ENCODE measurements at regions not wholly inside any gene's neighbourhood (a gene's known extent, or its start where the extent isn't known, plus 50 kb on each side); places are given as distances from the start of the nearest gene placed in this dataset.
"Not testable (repeated sequence)": the region's sequence is repeated elsewhere in the genome, so short reads cannot be mapped to it uniquely, and the experiment has no call there.

DNA sequence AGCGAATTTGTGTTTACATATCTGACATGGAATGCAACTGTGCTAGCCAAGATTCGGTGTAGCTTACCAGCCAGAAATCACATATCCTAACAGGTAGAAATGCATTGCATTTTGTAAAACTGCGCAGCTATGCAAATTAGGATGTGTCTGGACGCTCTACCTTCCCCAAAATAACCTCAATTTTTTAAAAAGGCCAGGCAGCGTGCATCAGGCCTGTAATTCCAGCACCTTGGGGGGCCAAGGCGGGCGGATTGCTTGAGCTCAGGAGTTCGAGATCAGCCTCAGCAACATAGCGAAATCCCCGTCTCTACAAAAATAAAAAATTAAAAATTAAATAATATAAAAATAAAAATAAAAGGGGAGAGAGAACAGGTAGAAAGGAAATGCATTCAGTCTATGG, 305.0 kb downstream of the TYW1 start:
- no peak for DNase-seq (ENCODE audit: low read depth)

DNA sequence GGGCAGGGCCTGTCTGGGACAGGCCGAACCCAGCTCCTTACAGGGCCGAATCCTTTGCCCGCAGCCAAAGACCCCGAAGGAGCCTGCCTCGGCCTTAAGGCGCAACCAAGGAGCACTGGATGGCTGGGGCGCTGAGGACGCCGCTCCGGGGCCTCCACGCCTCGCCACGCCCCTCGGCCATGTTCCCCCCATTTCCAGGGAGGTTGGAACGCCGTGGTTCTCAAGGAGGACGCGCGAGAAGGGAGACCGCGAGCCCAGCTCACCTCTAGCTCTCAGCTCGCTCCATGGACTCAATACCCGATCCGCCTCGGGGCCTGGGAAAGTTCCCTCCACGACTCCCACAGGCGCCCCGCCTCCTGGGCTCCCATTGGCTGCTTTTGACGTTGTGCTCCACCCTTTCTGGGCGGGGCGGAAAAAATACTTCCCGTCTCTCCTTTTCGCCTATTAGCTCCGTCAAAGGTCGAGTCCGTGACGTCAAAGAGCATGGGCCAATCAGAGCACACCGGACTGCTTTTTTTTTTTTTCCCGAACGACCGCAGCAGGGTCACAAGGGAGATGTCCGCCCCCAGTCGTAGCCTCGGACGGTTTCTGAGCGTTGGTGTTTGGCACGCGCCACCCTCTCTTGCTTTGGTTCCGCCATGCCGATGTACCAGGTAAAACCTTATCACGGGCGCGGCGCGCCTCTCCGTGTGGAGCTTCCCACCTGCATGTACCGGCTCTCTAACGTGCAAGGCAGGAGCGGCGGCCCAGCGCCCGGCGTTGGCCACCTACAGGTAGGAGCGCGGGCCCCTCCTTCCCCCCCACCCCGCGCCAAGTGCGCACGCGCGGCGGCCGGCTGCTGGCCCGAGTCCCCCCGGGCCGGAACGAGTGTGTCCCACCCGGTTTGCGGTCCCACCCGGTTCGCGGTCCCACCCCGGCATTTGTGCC, 305.7 kb downstream of the TYW1 start:
- peak; percentile 98 for DNase-seq (ENCODE audit: low read depth)

DNA sequence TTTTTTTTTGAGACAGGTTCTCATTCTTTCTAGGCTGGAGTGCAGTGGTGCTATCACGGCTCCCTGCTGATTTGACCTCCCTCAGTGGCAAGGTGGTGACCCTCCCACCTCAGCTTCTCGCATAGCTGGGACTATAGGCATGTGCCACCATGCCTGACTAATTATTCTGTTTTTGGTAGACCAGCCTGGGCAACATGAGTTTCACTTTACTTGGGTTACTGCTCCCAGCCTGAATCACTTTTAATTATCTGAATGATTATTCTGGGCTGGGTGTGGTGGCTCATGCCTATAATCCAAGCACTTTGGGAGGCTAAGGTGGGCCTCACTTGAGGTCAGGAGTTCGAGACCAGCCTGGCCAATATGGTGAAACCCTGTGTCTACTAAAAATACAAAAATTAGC, 308.2 kb downstream of the TYW1 start:
- DNase-seq (ENCODE audit: low read depth), result not testable (repeated sequence)

DNA sequence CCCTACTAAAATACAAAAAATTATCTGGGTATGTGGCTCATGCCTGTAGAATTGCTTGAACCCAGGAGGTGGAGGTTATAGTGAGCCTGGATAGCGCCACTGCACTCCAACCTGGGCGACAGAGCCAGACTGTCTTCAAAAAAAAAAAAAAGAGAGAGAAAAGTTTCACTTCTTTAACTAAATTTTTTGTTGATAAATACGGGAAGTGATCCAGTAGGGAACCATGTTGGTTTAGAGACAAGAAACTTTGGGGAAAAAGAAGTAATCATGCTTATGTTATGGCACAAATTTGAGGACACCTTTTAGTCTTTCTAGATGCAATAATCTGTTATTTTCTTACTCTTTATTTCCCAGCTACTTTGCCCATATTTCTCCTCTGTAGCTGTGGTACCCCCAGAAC, 309.7 kb downstream of the TYW1 start:
- no peak for DNase-seq (ENCODE audit: low read depth)

DNA sequence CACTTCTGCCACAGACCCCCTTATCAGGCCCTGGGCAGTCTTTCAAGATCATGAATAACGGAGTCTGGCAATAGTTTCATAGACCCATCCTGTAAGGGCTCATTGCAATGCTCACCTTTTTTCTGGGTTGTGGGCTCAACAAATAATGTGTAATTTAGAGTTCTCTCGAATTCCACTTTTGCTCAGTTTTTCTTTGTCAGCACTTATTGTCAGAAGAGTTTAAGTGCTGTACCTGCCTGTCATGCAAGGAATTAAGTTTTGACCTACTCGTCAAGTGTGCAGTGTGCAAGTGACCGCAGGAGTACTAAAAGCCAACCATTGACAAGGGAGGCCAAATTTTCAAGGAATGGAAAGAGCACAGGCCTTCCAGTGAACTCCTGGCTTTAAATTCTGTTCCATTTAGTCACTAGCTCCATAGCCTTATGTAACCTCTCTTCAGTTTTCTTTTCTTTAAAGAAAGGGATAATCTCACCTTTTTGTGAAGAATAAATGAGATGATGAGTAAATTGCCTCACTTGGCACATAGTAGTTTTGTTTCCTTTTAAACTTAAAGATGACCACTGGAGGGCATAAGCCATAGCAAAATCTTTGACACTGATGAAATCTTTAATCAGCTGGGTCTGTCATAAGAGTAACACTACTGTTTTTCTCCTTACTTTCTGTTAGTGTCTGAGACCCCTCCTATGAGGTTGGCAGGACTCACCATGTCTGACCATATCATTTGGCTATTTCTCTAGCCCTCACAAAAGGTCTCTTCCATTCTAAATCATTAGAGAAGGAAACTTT, 313.3 kb downstream of the TYW1 start:
- no peak for DNase-seq (ENCODE audit: low read depth)

DNA sequence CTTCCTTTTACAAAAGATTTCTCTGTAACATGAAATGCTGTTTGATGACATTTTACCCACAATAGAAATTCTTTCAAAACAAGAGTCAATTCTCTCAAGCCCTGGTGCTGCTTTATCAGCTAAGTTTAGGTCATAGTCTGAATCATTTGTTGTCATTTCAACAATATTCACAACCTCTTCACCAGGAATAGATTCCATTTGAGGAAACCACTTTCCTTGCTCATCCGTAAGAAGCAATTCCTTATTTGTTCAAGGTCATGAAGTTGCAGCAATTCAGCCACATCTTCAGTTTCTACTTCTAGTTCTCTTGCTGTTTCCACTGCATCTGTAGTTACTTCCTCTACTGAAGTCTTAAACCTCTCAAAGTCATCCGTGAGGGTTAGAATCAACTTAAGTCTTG, 315.3 kb downstream of the TYW1 start:
- peak; percentile 81 for DNase-seq (ENCODE audit: low read depth)

DNA sequence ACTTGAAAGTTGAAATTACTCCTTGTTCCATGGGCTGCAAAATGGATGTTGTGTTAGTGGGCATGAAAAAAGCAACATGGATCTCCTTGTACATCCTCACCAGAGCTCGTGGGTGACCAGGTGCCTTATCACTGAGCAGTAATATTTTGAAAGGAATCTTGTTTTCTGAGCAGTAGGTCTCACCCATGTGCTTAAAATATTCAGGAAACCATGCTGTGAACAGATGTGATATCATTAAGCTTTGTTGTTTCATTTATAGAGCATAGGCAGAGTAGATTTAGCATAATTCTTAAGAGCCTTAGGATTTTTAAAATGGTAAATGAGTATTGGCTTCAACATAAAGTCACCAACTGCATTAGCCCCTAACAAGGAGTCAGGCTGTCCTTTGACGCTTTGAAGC, 316.6 kb downstream of the TYW1 start:
- DNase-seq (ENCODE audit: low read depth), result no peak

DNA sequence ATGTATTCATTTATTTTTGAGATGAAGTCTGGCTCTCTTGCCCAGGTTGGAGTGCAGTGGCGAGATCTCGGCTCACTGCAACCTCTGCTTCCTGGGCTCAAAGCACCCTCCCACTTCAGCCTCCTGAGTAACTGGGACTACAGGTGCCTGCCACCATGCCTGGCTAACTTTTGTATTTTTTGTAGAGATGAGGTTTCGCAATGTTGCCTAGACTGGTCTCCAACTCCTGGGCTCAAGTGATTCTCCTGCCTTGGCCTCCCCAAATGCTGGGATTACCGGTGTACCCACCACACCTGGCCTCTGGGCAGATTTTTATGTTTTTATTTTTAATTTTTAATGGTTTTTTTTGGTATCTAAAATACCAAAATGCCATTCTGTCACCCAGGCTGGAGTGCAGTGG, 320.3 kb downstream of the TYW1 start:
- DNase-seq (ENCODE audit: low read depth), result not testable (repeated sequence)

DNA sequence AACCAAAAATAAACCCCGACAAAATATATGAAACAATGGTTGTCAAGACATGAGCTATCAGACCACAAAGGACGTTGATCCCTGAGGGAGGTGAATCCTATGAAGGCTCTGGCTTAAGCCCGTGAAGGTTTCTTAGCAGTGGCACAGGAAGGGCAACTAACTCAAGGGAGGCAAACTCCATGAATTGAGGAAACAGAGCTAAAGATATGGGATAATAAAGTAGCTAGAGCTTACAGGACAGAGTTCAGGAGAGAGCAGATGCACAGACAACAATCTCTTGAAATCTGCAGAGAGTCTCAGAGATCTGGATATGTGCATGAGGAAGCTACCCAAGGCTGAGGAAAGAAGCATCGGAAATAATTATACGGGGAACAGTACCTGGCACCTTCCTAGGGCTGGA, 331.6 kb downstream of the TYW1 start:
- not testable (repeated sequence) for DNase-seq (ENCODE audit: low read depth)

DNA sequence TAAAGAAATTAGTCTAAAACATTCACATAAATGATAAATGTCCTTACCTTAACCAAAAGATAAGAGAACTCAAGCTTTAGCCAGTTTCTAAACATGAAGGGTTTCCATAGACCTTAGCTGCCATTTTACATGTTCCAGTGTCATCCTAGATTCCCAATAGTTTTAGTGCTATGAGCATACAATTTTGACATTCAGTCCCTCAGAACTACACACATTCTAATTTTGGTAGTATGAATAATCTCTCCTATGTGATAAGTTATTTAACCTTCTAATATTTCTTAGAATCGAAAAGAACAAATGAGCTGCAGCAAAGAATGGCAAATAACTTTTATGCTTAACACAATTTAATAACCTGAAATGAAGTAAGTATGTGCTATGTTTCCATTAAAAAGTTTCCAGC, 338.5 kb downstream of the TYW1 start:
- not testable (repeated sequence) for DNase-seq (ENCODE audit: low read depth)

DNA sequence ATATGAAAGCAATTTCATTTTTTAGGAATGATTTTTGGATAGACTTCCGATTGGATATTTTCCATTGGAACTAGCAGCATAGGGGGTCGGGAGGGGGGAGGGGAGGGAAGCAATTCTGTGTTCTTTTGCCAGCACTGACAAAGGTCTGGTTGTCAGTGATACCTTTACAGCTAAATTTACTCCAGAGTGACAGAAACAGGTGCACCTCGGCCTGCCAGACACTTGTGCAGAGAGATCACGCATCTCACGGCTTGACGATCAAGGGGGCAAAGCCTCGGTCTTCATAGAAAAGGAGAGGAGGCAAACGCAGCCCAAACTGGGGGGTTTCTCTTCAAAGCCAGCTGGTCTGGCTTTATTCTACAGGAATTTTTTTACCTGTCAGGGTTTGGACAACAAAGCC, 339.0 kb downstream of the TYW1 start:
- DNase-seq (ENCODE audit: low read depth), result not testable (repeated sequence)

DNA sequence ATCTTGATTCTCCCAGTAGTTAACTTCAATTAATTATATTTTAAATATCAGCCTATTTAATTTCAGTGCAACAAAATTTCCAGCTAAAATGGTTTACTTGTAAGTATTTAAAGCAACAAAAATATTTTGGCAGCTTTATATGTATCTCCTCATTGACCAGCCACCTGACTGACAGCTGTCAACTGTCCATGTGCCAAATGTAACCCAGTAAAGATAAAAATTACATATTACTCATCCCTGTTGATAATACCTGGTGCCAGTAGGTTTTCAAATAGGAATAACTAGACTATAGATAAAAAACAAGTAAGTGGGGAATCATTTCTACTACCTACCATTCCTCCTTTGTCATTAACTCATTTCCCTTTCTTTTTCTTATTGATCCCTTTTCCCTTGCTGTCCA, 341.9 kb downstream of the TYW1 start:
- not testable (repeated sequence) for DNase-seq (ENCODE audit: low read depth)

DNA sequence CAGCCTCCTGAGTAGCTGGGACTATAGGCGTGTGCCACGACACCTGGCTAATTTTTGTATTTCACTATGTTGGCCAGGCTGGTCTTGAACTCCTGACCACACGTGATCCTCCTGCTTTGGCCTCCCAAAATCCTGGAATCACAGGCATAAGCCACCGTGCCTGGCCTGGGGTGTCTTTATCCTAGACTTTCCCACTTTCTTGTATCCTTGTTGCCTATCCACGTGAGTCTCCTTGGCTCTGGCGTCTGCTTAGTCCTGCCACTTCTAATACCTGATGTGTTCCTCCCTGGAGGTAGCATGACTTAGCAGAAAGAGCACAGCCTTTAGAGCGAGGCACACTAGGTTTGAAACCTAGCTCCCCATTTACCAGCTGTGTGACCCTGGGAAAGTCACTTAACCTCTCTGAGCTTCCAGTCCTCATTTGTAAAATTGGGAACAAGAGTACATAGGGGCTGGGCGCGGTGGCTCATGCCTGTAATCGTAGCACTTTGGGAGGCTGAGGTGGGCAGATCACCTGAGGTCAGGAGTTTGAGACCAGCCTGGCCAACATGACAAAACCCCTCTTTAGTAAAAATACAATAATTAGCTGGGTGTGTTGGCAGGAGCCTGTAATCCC, 344.6 kb downstream of the TYW1 start:
- DNase-seq (ENCODE audit: low read depth), result no peak

DNA sequence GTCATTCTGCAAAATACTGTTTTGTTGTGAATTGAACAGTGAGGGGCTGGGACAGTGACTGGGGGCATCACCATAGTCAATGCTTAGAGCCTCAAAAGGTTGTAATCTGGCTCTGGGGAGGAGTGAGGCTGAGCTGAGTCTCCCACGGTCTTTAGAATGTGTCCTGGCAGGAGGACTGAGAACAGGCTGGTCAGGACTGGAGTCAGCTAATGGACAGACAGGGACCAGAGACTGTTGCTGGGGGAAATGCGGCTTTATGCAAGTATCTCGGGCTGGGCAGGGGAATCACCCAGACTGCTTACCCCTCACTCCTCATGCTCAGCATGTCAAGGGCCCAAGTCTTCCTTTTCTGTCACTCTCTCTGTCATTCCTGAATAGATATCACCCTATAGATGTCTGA, 346.5 kb downstream of the TYW1 start:
- DNase-seq (ENCODE audit: low read depth), result no peak

DNA sequence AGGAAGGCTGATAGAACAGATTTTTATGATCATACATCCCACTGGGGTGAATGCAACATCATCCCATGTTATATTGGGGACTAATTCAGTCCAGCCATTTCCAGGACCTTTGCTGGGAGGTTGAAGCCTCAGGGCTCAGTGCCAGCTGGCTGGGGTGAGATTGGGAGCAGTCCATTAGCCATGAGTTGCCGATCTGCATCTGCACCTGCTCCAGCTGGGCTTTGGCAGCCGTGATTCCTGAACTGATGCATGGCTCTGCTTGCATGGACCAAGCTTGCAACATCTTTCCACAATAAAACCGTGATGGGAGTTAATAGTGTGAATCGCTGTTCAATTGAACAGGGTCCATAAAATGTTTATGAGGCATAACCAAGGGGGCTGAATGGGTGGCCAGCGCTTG, 346.9 kb downstream of the TYW1 start:
- DNase-seq (ENCODE audit: low read depth), result no peak

DNA sequence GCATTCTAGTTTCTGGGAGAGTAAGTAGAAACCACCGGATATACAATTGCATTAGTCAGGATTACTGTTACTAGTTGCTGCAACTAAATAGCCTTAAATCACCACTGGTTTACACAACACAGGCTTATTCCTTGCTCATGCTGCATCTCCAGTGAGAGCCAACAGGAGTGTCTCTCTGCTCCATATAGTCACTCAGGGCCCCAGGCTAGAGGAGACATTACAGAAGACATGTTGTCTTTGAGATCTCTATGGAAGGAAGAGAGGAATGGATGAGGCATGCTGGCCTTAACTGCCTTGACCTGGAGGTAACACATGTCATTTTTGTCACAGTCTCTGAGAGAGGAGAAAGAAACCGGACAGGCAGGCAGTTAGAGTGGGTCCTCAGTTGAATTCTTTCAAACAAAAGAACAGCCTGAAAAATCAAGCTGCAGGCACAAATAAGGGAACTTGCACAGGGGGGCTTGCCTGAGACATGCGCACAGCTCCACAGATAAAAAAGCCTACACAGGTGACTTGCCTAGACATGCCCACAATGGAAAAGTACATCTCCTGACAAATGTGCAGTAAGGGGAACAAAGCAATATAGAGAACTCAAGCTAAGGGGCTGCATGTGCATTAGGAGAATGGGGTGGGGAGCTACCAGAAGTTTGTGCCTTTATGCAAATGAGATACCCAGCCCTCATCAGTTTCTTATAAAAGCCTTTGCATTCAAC, 348.0 kb downstream of the TYW1 start:
- DNase-seq (ENCODE audit: low read depth), result no peak

DNA sequence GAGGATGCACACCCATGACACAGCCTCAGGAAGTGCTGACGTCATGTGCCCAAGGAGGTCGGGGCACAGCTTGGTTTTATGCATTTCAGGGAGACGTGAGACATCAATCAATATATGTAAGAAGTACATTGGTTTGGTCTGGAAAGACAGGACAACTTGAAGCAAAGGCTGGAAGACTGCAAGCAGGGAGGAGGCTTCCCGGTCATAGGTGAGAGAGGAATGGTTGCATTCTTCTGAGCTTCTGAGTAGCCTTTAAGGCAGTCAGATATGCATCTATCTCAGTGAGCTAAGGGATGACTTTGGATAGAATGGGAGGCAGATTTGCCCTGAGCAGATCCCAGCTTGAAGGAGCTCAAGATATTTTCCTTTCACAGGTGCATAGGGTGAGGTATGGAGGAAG, 349.5 kb downstream of the TYW1 start:
- DNase-seq (ENCODE audit: low read depth), result no peak

DNA sequence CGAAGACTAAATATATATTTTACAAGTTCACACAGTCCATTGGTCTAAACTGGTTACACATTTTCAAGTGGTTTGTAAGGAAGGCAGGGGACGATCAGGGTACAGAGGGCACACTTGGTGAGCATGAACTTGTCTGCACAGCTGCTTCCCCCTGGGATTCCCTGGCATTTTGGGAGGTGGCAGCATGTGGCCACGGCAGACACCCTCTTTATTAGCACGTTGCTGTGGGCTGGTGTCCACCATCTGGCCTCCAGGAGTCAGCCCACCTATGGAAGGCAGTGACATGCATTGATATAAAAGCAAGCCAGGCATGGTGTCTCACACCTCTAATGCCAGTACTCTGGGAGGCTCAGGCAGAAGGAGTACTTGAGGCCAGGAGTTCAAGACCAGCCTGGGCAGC, 350.2 kb downstream of the TYW1 start:
- no peak for DNase-seq (ENCODE audit: low read depth)

DNA sequence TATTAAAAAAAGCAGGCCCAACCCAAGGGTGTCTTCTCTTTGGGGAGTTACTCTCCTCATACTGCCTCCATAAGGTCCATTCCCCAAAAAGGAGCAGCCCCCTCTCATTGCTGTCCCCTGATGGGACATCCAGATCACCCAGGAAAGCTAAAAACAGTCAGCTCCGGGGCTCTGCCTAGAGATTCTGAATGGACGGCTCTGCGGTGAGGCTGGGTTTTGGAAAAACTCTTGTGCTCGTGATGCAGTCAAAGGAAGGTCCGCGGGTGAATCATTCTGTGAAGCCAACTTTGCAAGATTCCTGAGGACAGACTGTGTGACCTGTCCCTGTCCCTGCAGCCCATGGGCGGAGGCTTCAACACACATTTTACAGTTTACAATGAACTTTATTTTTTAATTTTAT, 351.5 kb downstream of the TYW1 start:
- DNase-seq (ENCODE audit: low read depth), result no peak

DNA sequence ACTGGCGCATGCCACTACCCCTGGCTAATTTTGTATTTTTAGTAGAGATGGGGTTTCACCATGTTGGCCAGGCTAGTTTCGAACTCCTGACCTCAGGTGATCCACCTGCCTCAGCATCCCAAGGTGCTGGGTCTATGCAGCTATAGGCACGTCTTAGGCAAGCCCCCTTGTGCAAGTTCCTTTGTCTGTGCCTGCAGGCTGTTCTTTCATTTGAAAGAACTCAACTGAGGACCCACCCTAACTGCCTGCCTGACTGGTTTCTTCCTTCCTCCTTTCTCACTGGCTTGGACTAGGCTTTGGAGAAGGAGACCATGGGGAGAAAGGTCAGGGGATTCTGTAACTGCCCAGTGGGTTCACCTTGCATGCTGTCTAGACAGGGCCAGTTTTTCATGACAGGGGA, 361.0 kb downstream of the TYW1 start:
- DNase-seq (ENCODE audit: low read depth), result not testable (repeated sequence)

DNA sequence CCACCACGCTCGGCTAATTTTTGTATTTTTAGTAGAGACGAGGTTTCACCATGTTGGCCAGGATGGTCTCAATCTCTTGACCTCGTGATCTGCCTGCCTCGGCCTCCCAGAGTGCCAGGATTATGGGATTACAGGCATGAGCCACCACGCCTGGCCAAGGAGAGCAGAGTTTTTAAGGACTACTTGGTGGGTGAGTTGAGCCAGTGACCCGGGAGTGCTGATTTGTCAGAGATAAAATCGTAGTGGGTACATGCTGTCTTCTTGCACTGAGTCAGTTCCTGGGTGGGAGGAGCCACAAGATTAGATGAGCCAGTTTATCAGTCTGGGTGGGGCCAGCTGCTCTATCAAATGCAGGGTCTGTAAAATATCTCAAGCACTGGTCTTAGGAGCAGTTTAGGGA, 361.7 kb downstream of the TYW1 start:
- peak; percentile 5 for DNase-seq (ENCODE audit: low read depth)

DNA sequence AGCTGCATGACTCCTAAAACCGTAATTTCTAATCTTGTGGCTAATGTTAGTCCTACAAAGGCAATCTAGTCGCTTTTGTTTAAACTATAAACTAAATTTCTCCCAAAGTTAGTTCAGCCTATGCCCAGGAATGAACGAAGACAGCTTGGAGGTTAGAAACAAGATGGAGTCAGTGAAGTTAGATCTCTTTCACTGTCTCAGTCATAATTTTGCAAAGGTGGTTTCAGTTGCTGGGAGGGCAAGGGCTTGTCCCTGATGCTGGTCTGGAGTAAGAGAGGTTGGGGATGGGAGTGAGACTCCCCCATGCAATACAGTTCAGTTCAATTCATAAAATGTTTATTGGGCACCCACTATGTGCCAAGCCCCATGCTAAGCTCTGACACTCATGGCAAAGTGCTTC, 362.1 kb downstream of the TYW1 start:
- not testable (repeated sequence) for DNase-seq (ENCODE audit: low read depth)
